PC-3 (cell line): ENCODE measurements at regions not wholly inside any gene's neighbourhood (a gene's known extent, or its start where the extent isn't known, plus 50 kb on each side); places are given as distances from the start of the nearest gene placed in this dataset.

Experiments
- ATAC-seq: fragments of 200-7000 bp; cut with Tn5 transposase; 2 replicates; pipeline ENCODE4 v1.9.1; 2020; ENCODE audit warnings: mild to moderate bottlenecking, moderate library complexity
- BruUV-seq: library from RNA; stranded (reverse); fragments of 400-500 nt; replicated peaks from 2 replicates; lab custom pipeline; 2021; lab: Mats Ljungman, UMichigan
- CTCF ChIA-PET: fragments of 300-600 bp; sonication (Branson Sonifier 250); formaldehyde crosslinking; loops from one replicate; lab custom pipeline; 2022; ENCODE audit warnings: antibody characterized with exemption; lab: Charles Lee
- POLR2A ChIA-PET: fragments of 300-600 bp; sonication (Branson Sonifier 250); formaldehyde crosslinking; loops from one replicate; lab custom pipeline; 2022; ENCODE audit warnings: antibody characterized with exemption; ENCODE audit not compliant: unreplicated experiment; lab: Charles Lee
- DNase-seq: peaks from one replicate; pipeline ENCODE4 v3.0.0-alpha.2; 2015
- H2AFZ ChIP-seq: fragments of 300-600 bp; sonication (generic); 2 replicates; pipeline ENCODE4 v1.6.0; 2016; ENCODE audit warnings: antibody characterized with exemption, low read length
- H3F3A ChIP-seq: fragments of 300-600 bp; sonication (generic); one replicate; pipeline ENCODE4 v1.6.0; 2017; ENCODE audit warnings: antibody characterized with exemption, low read length, control low read depth, mild to moderate bottlenecking; ENCODE audit not compliant: unreplicated experiment
- H3K27ac ChIP-seq: fragments of 300-600 bp; sonication (generic); 2 replicates; pipeline ENCODE4 v1.5.1; 2016; ENCODE audit warnings: mild to moderate bottlenecking, low read length
- H3K27me3 ChIP-seq: fragments of 300-600 bp; sonication (generic); 2 replicates; pipeline ENCODE4 v1.6.1; 2016; ENCODE audit warnings: low read length, mixed read lengths
- H3K36me3 ChIP-seq: fragments of 300-600 bp; sonication (generic); 2 replicates; pipeline ENCODE4 v1.6.1; 2016; ENCODE audit warnings: low read depth, mixed run types, low read length, mixed read lengths
- H3K4me1 ChIP-seq: fragments of 300-600 bp; sonication (generic); 2 replicates; pipeline ENCODE4 v1.5.1; 2016; ENCODE audit warnings: low read length; ENCODE audit not compliant: insufficient read depth
- H3K4me2 ChIP-seq: fragments of 300-600 bp; sonication (generic); 2 replicates; pipeline ENCODE4 v1.6.0; 2016; ENCODE audit warnings: low read length
- H3K4me3 ChIP-seq: fragments of 300-600 bp; sonication (generic); 2 replicates; pipeline ENCODE4 v1.5.1; 2016; ENCODE audit warnings: mild to moderate bottlenecking, low read length, mixed read lengths
- H3K79me2 ChIP-seq: fragments of 300-600 bp; sonication (generic); 2 replicates; pipeline ENCODE4 v1.6.1; 2017; ENCODE audit warnings: low read length, mixed read lengths
- H3K9ac ChIP-seq: fragments of 300-600 bp; sonication (generic); 2 replicates; pipeline ENCODE4 v1.6.0; 2016; ENCODE audit warnings: mild to moderate bottlenecking, low read length
- H3K9me2 ChIP-seq: fragments of 300-600 bp; sonication (generic); replicated peaks from 2 replicates; pipeline ENCODE4 v1.6.1; 2016; ENCODE audit warnings: mixed run types, low read length, mixed read lengths
- H3K9me3 ChIP-seq: fragments of 300-600 bp; sonication (generic); 2 replicates; pipeline ENCODE4 v1.6.1; 2016; ENCODE audit warnings: low read length, mixed read lengths
- H4K20me1 ChIP-seq: fragments of 300-600 bp; sonication (generic); 2 replicates; pipeline ENCODE4 v1.6.1; 2016; ENCODE audit warnings: low read length, mixed read lengths
- CTCF ChIP-seq: fragments of 300-600 bp; sonication (generic); conservative IDR thresholded peaks from 2 replicates; pipeline ENCODE4 v1.5.1; 2017; ENCODE audit warnings: antibody characterized with exemption, low read depth, mild to moderate bottlenecking, low read length
- EZH2 ChIP-seq: fragments of 300-600 bp; sonication (generic); IDR thresholded peaks from one replicate; pipeline ENCODE4 v1.6.1; 2017; ENCODE audit warnings: antibody characterized with exemption, mild to moderate bottlenecking, low read length; ENCODE audit not compliant: unreplicated experiment
- EZH2phosphoT487 ChIP-seq: fragments of 300-600 bp; sonication (generic); IDR thresholded peaks from 2 replicates; pipeline ENCODE4 v1.6.1; 2018; ENCODE audit warnings: mild to moderate bottlenecking, antibody characterized with exemption, low read length, borderline replicate concordance
- intact Hi-C: fragments of 100-400 bp; cut with micrococcal nuclease; formaldehyde crosslinking; loops from 2 replicates; pipeline ENCODE4 v1.9.0; 2023

GRCh38 chrX:82649645-82650044 is 858.4 kb upstream of the POU3F4 start:
- no peaks in the 10 kb centered on the region for H3K79me2 ChIP-seq
- H2AFZ ChIP-seq: no peak overlapping the region
- H3K27me3 ChIP-seq: no peaks in the 10 kb centered on the region
- H3K9me3 ChIP-seq: no peaks in the 10 kb centered on the region
- TF ChIP-seq CTCF (no peak), EZH2 (no peak), EZH2phosphoT487 (no peak)
- no peak for ATAC-seq
- no peak for DNase-seq
- H3K4me2 ChIP-seq: no peak overlapping the region
- no peaks in the 10 kb centered on the region for H3F3A ChIP-seq
- ChIA-PET CTCF (no interaction called here), POLR2A (no interaction called here)
- no peak overlapping the region for H3K27ac ChIP-seq
- H3K9me2 ChIP-seq: no peaks in the 10 kb centered on the region
- H3K4me1 ChIP-seq: no peaks in the 10 kb centered on the region
- BruUV-seq: no TSS peak
- H3K4me3 ChIP-seq: no peak overlapping the region
- H3K36me3 ChIP-seq: no peaks in the 10 kb centered on the region
- intact Hi-C loops: loop anchor here (5.0 kb wide), 2 partner anchors 768 to 988 kb away; no protein-coding TSS in a partner anchor
- no peaks in the 10 kb centered on the region for H4K20me1 ChIP-seq
- no peak overlapping the region for H3K9ac ChIP-seq

- DNase-seq: no peak
- H3K4me2 ChIP-seq: no peak overlapping the region
- no peak for ATAC-seq
- POLR2A ChIA-PET: no interaction called here
- no peaks in the 10 kb centered on the region for H3K27me3 ChIP-seq
- no peak overlapping the region for H3K4me3 ChIP-seq
- no peak overlapping the region for H2AFZ ChIP-seq
- TF ChIP-seq CTCF: no peak
- no peak for TF ChIP-seq EZH2
- TF ChIP-seq EZH2phosphoT487: no peak
- H3K36me3 ChIP-seq: no peaks in the 10 kb centered on the region
- intact Hi-C loops: no loop called here
- no peaks in the 10 kb centered on the region for H3K9me3 ChIP-seq
- H3K4me1 ChIP-seq: no peaks in the 10 kb centered on the region
- no peaks in the 10 kb centered on the region for H3K79me2 ChIP-seq
- no peaks in the 10 kb centered on the region for H4K20me1 ChIP-seq
- CTCF ChIA-PET: no interaction called here
- no peak overlapping the region for H3K27ac ChIP-seq
- BruUV-seq: no TSS peak
- H3K9me2 ChIP-seq: no peaks in the 10 kb centered on the region
- no peak overlapping the region for H3K9ac ChIP-seq
- H3F3A ChIP-seq: no peaks in the 10 kb centered on the region
Observed at GRCh38 chrX:82658492-82658891, 849.6 kb upstream of the POU3F4 start.

- no peaks in the 10 kb centered on the region for H3F3A ChIP-seq
- no peak overlapping the region for H3K4me2 ChIP-seq
- no peaks in the 10 kb centered on the region for H3K79me2 ChIP-seq
- peaks cover 7% of the 10 kb centered on the region; the same call in 1 of the 2 replicates for H3K9me3 ChIP-seq
- no peaks in the 10 kb centered on the region for H3K27me3 ChIP-seq
- no peaks in the 10 kb centered on the region for H3K36me3 ChIP-seq
- no peak overlapping the region for H3K9ac ChIP-seq
- DNase-seq (no peak), ATAC-seq (no peak)
- no peak overlapping the region for H3K27ac ChIP-seq
- H3K9me2 ChIP-seq: no peaks in the 10 kb centered on the region
- ChIA-PET CTCF (no interaction called here), POLR2A (no interaction called here)
- no peak overlapping the region for H3K4me3 ChIP-seq
- no peak for TF ChIP-seq CTCF
- TF ChIP-seq EZH2phosphoT487: no peak
- no peak for TF ChIP-seq EZH2
- no peaks in the 10 kb centered on the region for H3K4me1 ChIP-seq
- no peaks in the 10 kb centered on the region for H4K20me1 ChIP-seq
- intact Hi-C loops: no loop called here
- H2AFZ ChIP-seq: no peak overlapping the region
- no TSS peak for BruUV-seq
Observed at GRCh38 chrX:82666355-82666754, 841.7 kb upstream of the POU3F4 start.
